ENCODE measurements at regions not wholly inside any gene's neighbourhood (a gene's known extent, or its start where the extent isn't known, plus 50 kb on each side); places are given as distances from the start of the nearest gene placed in this dataset.

- TF ChIP-seq CTCF (IDR thresholded peaks at IDR 0.05) (no peak), ZFX (IDR thresholded peaks at IDR 0.05; ENCODE audit: borderline replicate concordance) (no peak)
Observed at GRCh38 chr2:130252880-130253645, 54.8 kb upstream of the TUBA3E start.

Measured in 22Rv1 (cell line).